ENCODE measurements at regions not wholly inside any gene's neighbourhood (a gene's known extent, or its start where the extent isn't known, plus 50 kb on each side); places are given as distances from the start of the nearest gene placed in this dataset.

- H3K9me3 ChIP-seq: no peaks in the 10 kb centered on the region
- no TSS peak for BruUV-seq (replicated peaks)
- DNase-seq: no peak
- ChIA-PET POLR2A (no interaction called here), CTCF (no interaction called here)
- Mint-ChIP-seq H3K36me3 (ENCODE audit: insufficient read depth, unreplicated experiment) (no peaks in the 10 kb centered on the region), H3K27ac (ENCODE audit: unreplicated experiment) (no peak overlapping the region), H3K4me1 (ENCODE audit: low read depth, unreplicated experiment) (peaks cover 2% of the 10 kb centered on the region), H3K27me3 (ENCODE audit: insufficient read depth, unreplicated experiment) (peaks cover 12% of the 10 kb centered on the region), H3K4me3 (ENCODE audit: unreplicated experiment) (no peak overlapping the region), H3K9me3 (ENCODE audit: unreplicated experiment) (no peaks in the 10 kb centered on the region)
- TF ChIP-seq CTCF (IDR thresholded peaks at IDR 0.05; ENCODE audit: insufficient read depth in 1 of 2, low read depth in 1 of 2, low read length in 1 of 2, severe bottlenecking in 1 of 2, unreplicated experiment in 1 of 2): no peak
- no peaks in the 10 kb centered on the region for H3K36me3 ChIP-seq (ENCODE audit: control insufficient read depth, insufficient read depth, low read length)
- intact Hi-C loops (cut with micrococcal nuclease; ENCODE audit: unreplicated experiment): no loop called here
- no peak overlapping the region for H3K4me3 ChIP-seq (ENCODE audit: low read depth, low read length)
- H3K4me1 ChIP-seq: no peaks in the 10 kb centered on the region
- no peaks in the 10 kb centered on the region; the same call in 1 of the 2 replicates for H3K27me3 ChIP-seq (replicated peaks; ENCODE audit: control insufficient read depth, insufficient read depth, low read length)
Measured at GRCh38 chr1:208298593-208299269, 54.5 kb upstream of the PLXNA2 start.

GRCh38 chr1:208300084-208300770 lies 56.0 kb upstream of the PLXNA2 start:
- Histone ChIP-seq H3K27me3 (replicated peaks; ENCODE audit: control insufficient read depth, insufficient read depth, low read length) (no peaks in the 10 kb centered on the region; the same call in 1 of the 2 replicates), H3K9me3 (no peaks in the 10 kb centered on the region), H3K4me1 (no peaks in the 10 kb centered on the region), H3K4me3 (ENCODE audit: low read depth, low read length) (no peak overlapping the region), H3K36me3 (ENCODE audit: control insufficient read depth, insufficient read depth, low read length) (no peaks in the 10 kb centered on the region)
- ChIA-PET POLR2A (no interaction called here), CTCF (no interaction called here)
- no peak for TF ChIP-seq CTCF (IDR thresholded peaks at IDR 0.05; ENCODE audit: insufficient read depth in 1 of 2, low read depth in 1 of 2, low read length in 1 of 2, severe bottlenecking in 1 of 2, unreplicated experiment in 1 of 2)
- H3K4me1 Mint-ChIP-seq (ENCODE audit: low read depth, unreplicated experiment): peaks cover 7% of the 10 kb centered on the region
- no peaks in the 10 kb centered on the region for H3K9me3 Mint-ChIP-seq (ENCODE audit: unreplicated experiment)
- no peak for DNase-seq
- no TSS peak for BruUV-seq (replicated peaks)
- H3K27me3 Mint-ChIP-seq (ENCODE audit: insufficient read depth, unreplicated experiment): peaks cover 8% of the 10 kb centered on the region
- no peak overlapping the region for H3K27ac Mint-ChIP-seq (ENCODE audit: unreplicated experiment)
- H3K4me3 Mint-ChIP-seq (ENCODE audit: unreplicated experiment): no peak overlapping the region
- intact Hi-C loops (cut with micrococcal nuclease; ENCODE audit: unreplicated experiment): no loop called here
- no peaks in the 10 kb centered on the region for H3K36me3 Mint-ChIP-seq (ENCODE audit: insufficient read depth, unreplicated experiment)

- ChIA-PET POLR2A (no interaction called here), CTCF (no interaction called here)
- Histone ChIP-seq H3K36me3 (ENCODE audit: control insufficient read depth, insufficient read depth, low read length) (no peaks in the 10 kb centered on the region), H3K4me3 (ENCODE audit: low read depth, low read length) (no peak overlapping the region), H3K9me3 (no peaks in the 10 kb centered on the region), H3K27me3 (replicated peaks; ENCODE audit: control insufficient read depth, insufficient read depth, low read length) (no peaks in the 10 kb centered on the region; the same call in 1 of the 2 replicates), H3K4me1 (no peaks in the 10 kb centered on the region)
- intact Hi-C loops (cut with micrococcal nuclease; ENCODE audit: unreplicated experiment): no loop called here
- Mint-ChIP-seq H3K27me3 (ENCODE audit: insufficient read depth, unreplicated experiment) (peaks cover 2% of the 10 kb centered on the region), H3K4me3 (ENCODE audit: unreplicated experiment) (no peak overlapping the region), H3K27ac (ENCODE audit: unreplicated experiment) (no peak overlapping the region), H3K9me3 (ENCODE audit: unreplicated experiment) (no peaks in the 10 kb centered on the region), H3K4me1 (ENCODE audit: low read depth, unreplicated experiment) (peaks cover 7% of the 10 kb centered on the region), H3K36me3 (ENCODE audit: insufficient read depth, unreplicated experiment) (no peaks in the 10 kb centered on the region)
- BruUV-seq (replicated peaks): no TSS peak
- TF ChIP-seq CTCF (IDR thresholded peaks at IDR 0.05; ENCODE audit: insufficient read depth in 1 of 2, low read depth in 1 of 2, low read length in 1 of 2, severe bottlenecking in 1 of 2, unreplicated experiment in 1 of 2): no peak
- DNase-seq: no peak
Measured at GRCh38 chr1:208302699-208303238, 58.6 kb upstream of the PLXNA2 start.

All from Caco-2 (cell line).